Kidney (tissue), 13 donors: ENCODE measurements at regions not wholly inside any gene's neighbourhood (a gene's known extent, or its start where the extent isn't known, plus 50 kb on each side); places are given as distances from the start of the nearest gene placed in this dataset.

Source experiments
- DNase-seq, 5 donors: peaks; one replicate each; pipeline ENCODE4 v3.0.0-alpha.2; 2013 to 2020
- FAIRE-seq: peaks from 2 replicates; lab custom pipeline; 2012; peaks lifted over from hg19 to GRCh38; lab: Jason Lieb, UNC
- H3K27ac ChIP-seq, 2 donors: one replicate each; pipeline ENCODE4 v1.7.0; 2013; ENCODE audit warnings: low read depth in 2 of 2, low read length in 2 of 2, inconsistent platforms in 1 of 2
- H3K27me3 ChIP-seq: one replicate; pipeline ENCODE4 v1.7.1; 2013; ENCODE audit warnings: low read length, inconsistent platforms; ENCODE audit not compliant: control insufficient read depth, insufficient read depth
- H3K36me3 ChIP-seq, 3 donors: one replicate each; pipeline versions ENCODE4 v1.7.0 to v1.7.1; 2013; ENCODE audit warnings: low read length in 3 of 3, control low read depth in 1 of 3, inconsistent platforms in 1 of 3; ENCODE audit not compliant: insufficient read depth in 3 of 3, control insufficient read depth in 2 of 3
- H3K4me1 ChIP-seq, 3 donors: one replicate each; pipeline versions ENCODE4 v1.7.0 to v1.7.1; 2013; ENCODE audit warnings: low read length in 3 of 3, inconsistent platforms in 1 of 3, low read depth in 1 of 3; ENCODE audit not compliant: control insufficient read depth in 2 of 3, insufficient read depth in 2 of 3
- H3K4me3 ChIP-seq, 3 donors: one replicate each; pipeline versions ENCODE4 v1.7.0 to v1.8.1; 2013; ENCODE audit warnings: low read length in 3 of 3, control low read depth in 1 of 3, inconsistent platforms in 1 of 3
- H3K9ac ChIP-seq, 3 donors: one replicate each; pipeline versions ENCODE4 v1.7.0 to v1.7.1; 2013; ENCODE audit warnings: low read length in 3 of 3, control low read depth in 1 of 3, inconsistent platforms in 1 of 3
- H3K9me3 ChIP-seq, 3 donors: one replicate each; pipeline versions ENCODE4 v1.7.0 to v1.7.1; 2013; ENCODE audit warnings: low read length in 3 of 3, control low read depth in 1 of 3, inconsistent platforms in 1 of 3; ENCODE audit not compliant: control insufficient read depth in 2 of 3, insufficient read depth in 1 of 3
- intact Hi-C: fragments of 100-400 bp; cut with DNase I; formaldehyde crosslinking; loops from one replicate; pipeline ENCODE4 v1.11.1; 2022
- TF ChIP-seq, protein P1 (sequence below): IDR thresholded peaks from 3 replicates; pipeline ENCODE4 v1.5.1; 2012; ENCODE audit warnings: mild to moderate bottlenecking, moderate library complexity, borderline replicate concordance; ENCODE audit not compliant: insufficient read depth; ENCODE audit errors: extremely low read depth
- donor health status: control.
- donor health status: control.
- donor health status: control.
- donor health status: control.
- donor health status: control.
- donor health status: DM: yes; HTN: yes; CAD: no.
- donor health status: Normal renal cell carcinoma (clear cell type).

DNA sequence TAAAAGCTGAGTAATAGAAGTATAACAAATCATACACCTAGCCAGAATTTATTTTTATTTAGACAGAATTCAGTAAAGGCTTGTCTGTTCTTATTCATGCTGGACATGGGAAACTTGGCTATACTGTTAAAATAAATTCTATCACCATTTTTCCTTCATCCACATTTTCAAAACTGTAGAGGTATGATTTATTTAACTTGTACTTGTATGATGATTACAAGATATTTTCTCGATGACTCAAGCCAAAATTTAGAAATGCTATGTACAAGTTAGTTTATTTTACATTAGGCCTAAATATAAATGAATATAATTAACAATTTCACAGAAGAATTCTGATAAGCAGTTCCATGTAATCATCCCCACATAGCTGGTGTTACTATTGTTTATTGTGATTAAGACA lies 194.8 kb upstream of the DOK6 start:
- DNase-seq (no peak), FAIRE-seq (no peak)
- intact Hi-C loops, result no loop called here
- no peak overlapping the region for H3K4me3 ChIP-seq
- no peaks in the 10 kb centered on the region for H3K36me3 ChIP-seq
- no peaks in the 10 kb centered on the region for H3K27me3 ChIP-seq
- TF ChIP-seq, protein P1, sequence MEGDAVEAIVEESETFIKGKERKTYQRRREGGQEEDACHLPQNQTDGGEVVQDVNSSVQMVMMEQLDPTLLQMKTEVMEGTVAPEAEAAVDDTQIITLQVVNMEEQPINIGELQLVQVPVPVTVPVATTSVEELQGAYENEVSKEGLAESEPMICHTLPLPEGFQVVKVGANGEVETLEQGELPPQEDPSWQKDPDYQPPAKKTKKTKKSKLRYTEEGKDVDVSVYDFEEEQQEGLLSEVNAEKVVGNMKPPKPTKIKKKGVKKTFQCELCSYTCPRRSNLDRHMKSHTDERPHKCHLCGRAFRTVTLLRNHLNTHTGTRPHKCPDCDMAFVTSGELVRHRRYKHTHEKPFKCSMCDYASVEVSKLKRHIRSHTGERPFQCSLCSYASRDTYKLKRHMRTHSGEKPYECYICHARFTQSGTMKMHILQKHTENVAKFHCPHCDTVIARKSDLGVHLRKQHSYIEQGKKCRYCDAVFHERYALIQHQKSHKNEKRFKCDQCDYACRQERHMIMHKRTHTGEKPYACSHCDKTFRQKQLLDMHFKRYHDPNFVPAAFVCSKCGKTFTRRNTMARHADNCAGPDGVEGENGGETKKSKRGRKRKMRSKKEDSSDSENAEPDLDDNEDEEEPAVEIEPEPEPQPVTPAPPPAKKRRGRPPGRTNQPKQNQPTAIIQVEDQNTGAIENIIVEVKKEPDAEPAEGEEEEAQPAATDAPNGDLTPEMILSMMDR, result no peak
- no peak overlapping the region for H3K9ac ChIP-seq
- no peaks in the 10 kb centered on the region for H3K4me1 ChIP-seq
- no peaks in the 10 kb centered on the region for H3K9me3 ChIP-seq
- H3K27ac ChIP-seq, result no peak overlapping the region

DNA sequence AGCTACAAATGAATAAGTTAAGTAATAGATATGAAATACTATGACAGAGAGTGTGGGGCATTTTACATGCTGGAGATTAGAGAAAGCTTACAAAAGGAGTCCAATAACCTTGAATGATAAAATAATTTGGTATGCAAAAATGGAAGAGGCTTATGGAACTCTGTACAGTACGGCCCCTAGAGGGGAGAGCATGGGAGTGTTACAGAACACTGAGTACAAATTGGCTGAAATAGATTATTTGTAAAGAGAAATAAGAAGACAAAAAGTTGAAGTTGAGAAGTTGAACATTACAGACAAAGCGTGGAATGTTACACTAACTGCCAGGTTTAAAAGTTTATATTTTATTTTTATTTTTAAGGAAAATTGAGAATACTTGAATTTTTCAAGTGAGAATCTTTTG lies 192.1 kb upstream of the DOK6 start:
- Histone ChIP-seq H3K27ac (no peak overlapping the region), H3K4me1 (no peaks in the 10 kb centered on the region), H3K4me3 (no peak overlapping the region), H3K36me3 (no peaks in the 10 kb centered on the region), H3K9me3 (no peaks in the 10 kb centered on the region), H3K27me3 (no peaks in the 10 kb centered on the region), H3K9ac (no peak overlapping the region)
- intact Hi-C loops, result no loop called here
- TF ChIP-seq, protein P1, result no peak
- DNase-seq, result no peak
- no peak for FAIRE-seq

DNA sequence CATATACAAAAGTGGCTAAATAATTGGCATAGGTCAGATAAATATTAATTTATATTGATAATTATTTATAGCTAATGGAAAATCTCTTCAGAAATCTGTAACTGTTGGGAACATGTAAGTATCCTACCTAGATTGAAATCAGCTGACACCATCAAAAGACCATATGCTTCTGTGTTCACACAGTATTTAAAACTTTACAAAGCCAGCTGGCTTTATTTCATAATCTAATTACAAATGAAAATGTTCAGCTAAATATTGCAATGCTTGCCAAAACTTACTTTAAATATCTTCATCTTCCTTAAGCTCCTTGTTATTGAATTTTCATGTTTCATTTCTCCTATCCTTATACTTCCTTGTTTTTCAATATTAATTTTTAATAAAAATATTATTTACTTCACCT lies 190.9 kb upstream of the DOK6 start:
- intact Hi-C loops, result no loop called here
- H3K4me1 ChIP-seq, result no peaks in the 10 kb centered on the region
- no peak for DNase-seq
- FAIRE-seq, result no peak
- no peak overlapping the region for H3K4me3 ChIP-seq
- no peaks in the 10 kb centered on the region for H3K27me3 ChIP-seq
- TF ChIP-seq, protein P1, result no peak
- no peak overlapping the region for H3K27ac ChIP-seq
- no peaks in the 10 kb centered on the region for H3K9me3 ChIP-seq
- H3K9ac ChIP-seq, result no peak overlapping the region
- no peaks in the 10 kb centered on the region for H3K36me3 ChIP-seq

DNA sequence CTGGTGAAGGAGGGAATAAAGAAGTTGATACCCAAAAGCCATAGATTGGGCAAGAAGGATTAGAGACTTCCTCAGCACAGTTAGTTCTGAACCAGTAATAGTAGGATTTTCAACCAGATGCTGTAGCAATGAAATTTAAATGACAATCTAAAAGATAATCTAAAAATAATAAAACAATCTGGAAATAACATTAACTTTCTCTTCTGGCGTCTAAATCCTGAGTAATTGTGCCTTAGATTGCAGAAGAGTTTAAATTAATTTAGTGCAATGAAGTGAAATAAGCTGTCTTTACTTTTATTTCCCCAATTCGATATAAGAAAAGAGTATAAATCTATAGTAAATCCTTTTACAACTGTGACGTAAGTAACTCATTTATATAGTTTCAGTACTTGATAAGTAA lies 186.8 kb upstream of the DOK6 start:
- no peaks in the 10 kb centered on the region for H3K4me1 ChIP-seq
- DNase-seq (no peak), FAIRE-seq (no peak)
- no peak overlapping the region for H3K9ac ChIP-seq
- intact Hi-C loops, result no loop called here
- no peaks in the 10 kb centered on the region for H3K9me3 ChIP-seq
- TF ChIP-seq, protein P1, result no peak
- H3K36me3 ChIP-seq, result no peaks in the 10 kb centered on the region
- H3K27me3 ChIP-seq, result no peaks in the 10 kb centered on the region
- no peak overlapping the region for H3K4me3 ChIP-seq
- H3K27ac ChIP-seq, result no peak overlapping the region
